ENCODE measurements at regions not wholly inside any gene's neighbourhood (a gene's known extent, or its start where the extent isn't known, plus 50 kb on each side); places are given as distances from the start of the nearest gene placed in this dataset.

- no peak for TF ChIP-seq POLR2A (IDR thresholded peaks at IDR 0.05)
- no peak for TF ChIP-seq CTCF (IDR thresholded peaks at IDR 0.05)
- no peak for TF ChIP-seq EP300 (IDR thresholded peaks at IDR 0.05)
- no peak for TF ChIP-seq POLR2AphosphoS5 (IDR thresholded peaks at IDR 0.05)
Observed at GRCh38 chr2:7809640-7810039, 872.2 kb upstream of the ID2 start.
